ENCODE measurements at regions not wholly inside any gene's neighbourhood (a gene's known extent, or its start where the extent isn't known, plus 50 kb on each side); places are given as distances from the start of the nearest gene placed in this dataset.

DNA sequence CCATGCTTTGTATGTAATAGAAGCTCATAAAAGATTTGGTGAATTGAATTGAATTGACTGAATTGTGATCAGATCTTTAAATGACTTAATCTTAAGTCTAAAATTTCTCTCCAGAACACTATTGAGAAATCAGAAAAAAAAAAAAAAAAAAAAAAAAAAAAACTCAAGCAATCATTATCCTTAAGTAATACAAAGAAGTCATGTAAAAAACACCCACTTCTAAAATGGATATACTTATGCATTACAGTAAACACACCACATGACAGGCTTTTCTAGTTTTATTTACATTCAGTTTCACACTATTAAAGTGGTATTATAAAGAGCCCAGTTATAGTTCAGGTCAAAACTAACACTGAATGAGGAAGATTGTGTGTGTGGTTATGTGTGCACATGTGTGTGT lies 84.9 kb upstream of the GLS start:
- DNase-seq = no peak
- H3K9me3 ChIP-seq = no peaks in the 10 kb centered on the region
- H3K27me3 ChIP-seq = no peaks in the 10 kb centered on the region
- TF ChIP-seq POLR2AphosphoS5 (IDR thresholded peaks at IDR 0.05) = no peak
- TF ChIP-seq EP300 (IDR thresholded peaks at IDR 0.05) = no peak
- TF ChIP-seq, protein P1, sequence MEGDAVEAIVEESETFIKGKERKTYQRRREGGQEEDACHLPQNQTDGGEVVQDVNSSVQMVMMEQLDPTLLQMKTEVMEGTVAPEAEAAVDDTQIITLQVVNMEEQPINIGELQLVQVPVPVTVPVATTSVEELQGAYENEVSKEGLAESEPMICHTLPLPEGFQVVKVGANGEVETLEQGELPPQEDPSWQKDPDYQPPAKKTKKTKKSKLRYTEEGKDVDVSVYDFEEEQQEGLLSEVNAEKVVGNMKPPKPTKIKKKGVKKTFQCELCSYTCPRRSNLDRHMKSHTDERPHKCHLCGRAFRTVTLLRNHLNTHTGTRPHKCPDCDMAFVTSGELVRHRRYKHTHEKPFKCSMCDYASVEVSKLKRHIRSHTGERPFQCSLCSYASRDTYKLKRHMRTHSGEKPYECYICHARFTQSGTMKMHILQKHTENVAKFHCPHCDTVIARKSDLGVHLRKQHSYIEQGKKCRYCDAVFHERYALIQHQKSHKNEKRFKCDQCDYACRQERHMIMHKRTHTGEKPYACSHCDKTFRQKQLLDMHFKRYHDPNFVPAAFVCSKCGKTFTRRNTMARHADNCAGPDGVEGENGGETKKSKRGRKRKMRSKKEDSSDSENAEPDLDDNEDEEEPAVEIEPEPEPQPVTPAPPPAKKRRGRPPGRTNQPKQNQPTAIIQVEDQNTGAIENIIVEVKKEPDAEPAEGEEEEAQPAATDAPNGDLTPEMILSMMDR (IDR thresholded peaks at IDR 0.05) = no peak
- no peak for TF ChIP-seq POLR2A (IDR thresholded peaks at IDR 0.05)
- no peak overlapping the region for H3K4me3 ChIP-seq
- ATAC-seq (ENCODE audit: low FRiP score in 2 of 2) = no peak
- H3K4me1 ChIP-seq = peaks cover 14 to 19% (median 15%) of the 10 kb centered on the region in 4 donors
- no peak overlapping the region for H3K27ac ChIP-seq
- no peaks in the 10 kb centered on the region for H3K36me3 ChIP-seq

DNA sequence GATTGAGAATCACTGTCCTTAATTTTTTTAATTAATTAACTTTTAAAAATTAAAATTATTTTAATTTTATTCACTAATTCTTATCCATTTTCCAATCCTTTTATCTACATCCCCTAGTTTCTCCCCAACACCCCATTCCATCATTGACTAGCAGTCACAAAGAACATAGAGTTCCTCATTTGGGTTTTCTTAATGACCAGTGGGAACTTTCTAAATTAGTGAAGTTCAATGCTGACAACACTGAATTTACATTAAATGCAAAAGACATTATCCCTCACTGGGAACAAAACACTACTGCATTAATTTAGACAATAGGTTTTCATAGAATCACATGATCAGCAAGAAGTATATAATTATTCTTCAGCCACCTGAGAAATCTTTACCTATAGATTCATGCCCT lies 80.6 kb upstream of the GLS start:
- Histone ChIP-seq H3K9me3 (no peaks in the 10 kb centered on the region), H3K36me3 (no peaks in the 10 kb centered on the region), H3K27ac (no peak overlapping the region), H3K4me3 (no peak overlapping the region), H3K27me3 (no peaks in the 10 kb centered on the region), H3K4me1 (peaks cover 0 to 12% (median 0%) of the 10 kb centered on the region in 4 donors)
- no peak for TF ChIP-seq EP300 (IDR thresholded peaks at IDR 0.05)
- TF ChIP-seq, protein P1 (IDR thresholded peaks at IDR 0.05) = no peak
- TF ChIP-seq POLR2AphosphoS5 (IDR thresholded peaks at IDR 0.05) = no peak
- no peak for TF ChIP-seq POLR2A (IDR thresholded peaks at IDR 0.05)
- ATAC-seq (ENCODE audit: low FRiP score in 2 of 2) = no peak
- no peak for DNase-seq

DNA sequence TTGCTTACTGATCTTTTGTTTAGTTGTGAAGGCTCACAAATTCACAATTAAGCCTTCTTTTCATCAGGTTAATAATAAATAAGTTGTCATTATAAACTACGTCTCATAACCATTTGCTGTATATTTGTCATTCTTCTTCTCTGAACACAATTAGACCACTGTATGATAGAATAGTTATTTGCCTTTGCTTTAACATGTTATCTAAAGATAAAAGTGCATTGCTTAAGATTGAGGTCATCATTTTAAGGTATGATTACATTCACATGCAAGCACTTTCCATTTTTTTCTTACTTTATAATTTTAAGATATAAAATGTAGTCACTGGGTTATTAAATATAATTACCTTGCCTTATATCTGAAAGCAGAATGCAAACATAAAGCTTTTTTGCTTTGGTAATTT lies 80.1 kb upstream of the GLS start:
- Histone ChIP-seq H3K36me3 (no peaks in the 10 kb centered on the region), H3K4me1 (peaks cover 0 to 12% (median 2%) of the 10 kb centered on the region in 4 donors), H3K9me3 (no peaks in the 10 kb centered on the region), H3K27me3 (no peaks in the 10 kb centered on the region), H3K27ac (no peak overlapping the region), H3K4me3 (no peak overlapping the region)
- ATAC-seq (ENCODE audit: low FRiP score in 2 of 2) = no peak
- 43 to 48% methylated on average over 1 of the region's 1 CpG for WGBS, 2 donors
- no peak for DNase-seq
- TF ChIP-seq, protein P1 (IDR thresholded peaks at IDR 0.05) = no peak
- no peak for TF ChIP-seq POLR2AphosphoS5 (IDR thresholded peaks at IDR 0.05)
- no peak for TF ChIP-seq POLR2A (IDR thresholded peaks at IDR 0.05)
- TF ChIP-seq EP300 (IDR thresholded peaks at IDR 0.05) = no peak

DNA sequence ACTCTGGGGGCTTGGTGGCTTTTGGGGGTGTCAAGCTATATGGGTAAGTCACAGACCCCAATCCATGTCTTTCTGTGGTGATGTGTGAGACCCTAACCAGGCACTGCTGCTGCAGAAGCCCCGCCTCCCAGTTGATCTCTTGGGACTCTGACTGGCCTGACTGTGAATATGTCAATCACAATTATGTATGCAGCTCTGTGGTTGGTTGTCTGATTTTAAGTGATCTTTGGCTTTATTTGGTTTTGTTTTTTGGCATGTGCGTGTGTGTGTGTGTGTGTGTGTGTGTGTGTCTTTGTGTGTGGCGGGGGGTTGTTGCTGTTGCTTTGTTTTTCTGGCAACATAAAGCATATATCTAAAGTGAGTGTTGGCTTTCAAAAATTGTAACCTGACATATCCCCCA lies 78.5 kb upstream of the GLS start:
- Histone ChIP-seq H3K4me1 (peaks cover 0 to 12% (median 5%) of the 10 kb centered on the region in 4 donors), H3K27me3 (no peaks in the 10 kb centered on the region), H3K27ac (no peak overlapping the region), H3K9me3 (no peaks in the 10 kb centered on the region), H3K4me3 (no peak overlapping the region), H3K36me3 (no peaks in the 10 kb centered on the region)
- ATAC-seq (ENCODE audit: low FRiP score in 2 of 2) = no peak
- 81 to 85% methylated on average over 3 of the region's 3 CpGs for WGBS, 2 donors
- TF ChIP-seq POLR2AphosphoS5 (IDR thresholded peaks at IDR 0.05) (no peak), EP300 (IDR thresholded peaks at IDR 0.05) (no peak), POLR2A (IDR thresholded peaks at IDR 0.05) (no peak)
- TF ChIP-seq, protein P1 (IDR thresholded peaks at IDR 0.05) = no peak
- no peak for DNase-seq

DNA sequence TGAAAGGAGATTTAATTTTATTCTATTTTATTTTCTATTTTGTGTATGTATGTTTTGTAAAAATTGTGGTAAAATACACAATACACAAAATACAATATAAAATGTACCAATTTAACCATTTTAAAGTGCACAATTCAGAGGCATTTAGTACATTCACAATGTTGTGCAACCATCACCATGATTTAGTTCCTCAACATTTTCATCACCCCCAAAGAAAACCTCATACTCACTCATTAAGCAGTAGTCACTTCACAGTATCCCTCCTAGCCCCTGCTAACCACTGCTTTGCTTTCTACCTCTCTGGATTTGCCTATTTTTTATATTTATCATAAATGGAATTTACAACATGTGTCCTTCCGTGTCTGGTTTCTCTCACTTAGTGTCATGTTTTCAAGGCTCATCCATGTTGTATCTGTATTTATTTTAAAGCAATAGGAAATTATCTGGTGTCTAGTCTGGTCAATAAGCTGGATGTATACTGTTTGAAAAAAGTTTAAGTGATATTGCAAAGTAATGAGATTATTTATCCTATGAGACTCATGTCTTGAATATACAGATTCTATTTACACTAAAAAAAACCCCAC lies 77.9 kb upstream of the GLS start:
- Histone ChIP-seq H3K27me3 (no peaks in the 10 kb centered on the region), H3K27ac (no peak overlapping the region), H3K9me3 (no peaks in the 10 kb centered on the region), H3K36me3 (no peaks in the 10 kb centered on the region), H3K4me1 (peaks cover 0 to 12% (median 6%) of the 10 kb centered on the region in 4 donors), H3K4me3 (no peak overlapping the region)
- WGBS, 2 donors = 90 to 98% methylated on average over 1 of the region's 1 CpG
- no peak for DNase-seq
- ATAC-seq (ENCODE audit: low FRiP score in 2 of 2) = no peak
- TF ChIP-seq EP300 (IDR thresholded peaks at IDR 0.05) (no peak), POLR2AphosphoS5 (IDR thresholded peaks at IDR 0.05) (no peak), POLR2A (IDR thresholded peaks at IDR 0.05) (no peak)
- TF ChIP-seq, protein P1 (IDR thresholded peaks at IDR 0.05) = no peak
